Parathyroid adenoma (tissue), 2 donors: ENCODE measurements at regions not wholly inside any gene's neighbourhood (a gene's known extent, or its start where the extent isn't known, plus 50 kb on each side); places are given as distances from the start of the nearest gene placed in this dataset.
"Not testable (repeated sequence)": the region's sequence is repeated elsewhere in the genome, so short reads cannot be mapped to it uniquely, and the experiment has no call there.

Source experiments
- H2AFZ ChIP-seq: fragments of 300-600 bp; sonication (generic); one replicate; pipeline ENCODE4 v1.7.0; 2017; ENCODE audit warnings: antibody characterized with exemption, mild to moderate bottlenecking
- H3K27ac ChIP-seq: fragments of 300-600 bp; sonication (generic); one replicate; pipeline ENCODE4 v1.7.0; 2017
- H3K27me3 ChIP-seq: fragments of 300-600 bp; sonication (generic); one replicate; pipeline ENCODE4 v1.7.0; 2017; ENCODE audit warnings: low read length; ENCODE audit not compliant: control insufficient read depth, insufficient read depth
- H3K36me3 ChIP-seq: fragments of 300-600 bp; sonication (generic); one replicate; pipeline ENCODE4 v1.7.0; 2017; ENCODE audit warnings: low read length; ENCODE audit not compliant: control insufficient read depth, insufficient read depth
- H3K4me1 ChIP-seq: fragments of 300-600 bp; sonication (generic); one replicate; pipeline ENCODE4 v1.7.0; 2017; ENCODE audit warnings: control low read depth
- H3K4me2 ChIP-seq: fragments of 300-600 bp; sonication (generic); one replicate; pipeline ENCODE4 v1.7.0; 2017; ENCODE audit warnings: low read length
- H3K4me3 ChIP-seq: fragments of 300-600 bp; sonication (generic); one replicate; pipeline ENCODE4 v1.7.0; 2017; ENCODE audit warnings: low read depth, low read length
- H3K79me2 ChIP-seq: fragments of 300-600 bp; sonication (generic); one replicate; pipeline ENCODE4 v1.7.0; 2017; ENCODE audit warnings: control low read depth
- H3K9ac ChIP-seq: fragments of 300-600 bp; sonication (generic); one replicate; pipeline ENCODE4 v1.7.0; 2017; ENCODE audit warnings: mild to moderate bottlenecking
- H3K9me3 ChIP-seq: fragments of 300-600 bp; sonication (generic); one replicate; pipeline ENCODE4 v1.7.0; 2017; ENCODE audit warnings: low read length; ENCODE audit not compliant: control insufficient read depth
- CTCF ChIP-seq: fragments of 300-600 bp; sonication (generic); IDR thresholded peaks from one replicate; pipeline ENCODE4 v1.7.0; 2017; ENCODE audit warnings: antibody characterized with exemption, mild to moderate bottlenecking
- donor health status: primary hyperparathyroidism.

GRCh38 chr10:118810796-118811505 is 56.2 kb upstream of the CACUL1 start:
- no peak overlapping the region for H2AFZ ChIP-seq
- H3K79me2 ChIP-seq: no peaks in the 10 kb centered on the region
- no peak overlapping the region for H3K27ac ChIP-seq
- no peaks in the 10 kb centered on the region for H3K9me3 ChIP-seq
- no peaks in the 10 kb centered on the region for H3K27me3 ChIP-seq
- no peak overlapping the region for H3K9ac ChIP-seq
- no peaks in the 10 kb centered on the region for H3K36me3 ChIP-seq
- H3K4me2 ChIP-seq: no peak overlapping the region
- H3K4me3 ChIP-seq: no peak overlapping the region
- TF ChIP-seq CTCF: no peak
- H3K4me1 ChIP-seq: no peaks in the 10 kb centered on the region

GRCh38 chr10:118811675-118812392 is 57.1 kb upstream of the CACUL1 start:
- Histone ChIP-seq H3K4me1 (no peaks in the 10 kb centered on the region), H3K9ac (no peak overlapping the region), H3K9me3 (no peaks in the 10 kb centered on the region), H3K4me3 (no peak overlapping the region), H2AFZ (no peak overlapping the region), H3K27me3 (no peaks in the 10 kb centered on the region), H3K36me3 (no peaks in the 10 kb centered on the region), H3K79me2 (no peaks in the 10 kb centered on the region), H3K4me2 (no peak overlapping the region), H3K27ac (no peak overlapping the region)
- no peak for TF ChIP-seq CTCF

GRCh38 chr10:118812393-118812740 is 57.6 kb upstream of the CACUL1 start:
- no peak for TF ChIP-seq CTCF
- Histone ChIP-seq H3K4me2 (no peak overlapping the region), H3K4me1 (no peaks in the 10 kb centered on the region), H3K27ac (no peak overlapping the region), H3K9ac (no peak overlapping the region), H2AFZ (no peak overlapping the region), H3K36me3 (no peaks in the 10 kb centered on the region), H3K79me2 (no peaks in the 10 kb centered on the region), H3K27me3 (no peaks in the 10 kb centered on the region), H3K4me3 (no peak overlapping the region), H3K9me3 (no peaks in the 10 kb centered on the region)

GRCh38 chr10:118813001-118813400 is 58.2 kb upstream of the CACUL1 start:
- H3K9me3 ChIP-seq, H3K36me3 ChIP-seq, H3K79me2 ChIP-seq, H3K27me3 ChIP-seq, H3K4me3 ChIP-seq, H2AFZ ChIP-seq, H3K4me2 ChIP-seq, H3K4me1 ChIP-seq, H3K27ac ChIP-seq, H3K9ac ChIP-seq: not testable (repeated sequence)

- H3K9ac ChIP-seq: no peak overlapping the region
These were observed 61.9 kb upstream of the CACUL1 start for GRCh38 chr10:118816471-118817168.

More at GRCh38 chr10:118816471-118817168, 61.9 kb upstream of the CACUL1 start:
- Histone ChIP-seq H3K4me2 (no peak overlapping the region), H3K4me1 (no peaks in the 10 kb centered on the region), H3K36me3 (no peaks in the 10 kb centered on the region), H3K27ac (no peak overlapping the region), H3K4me3 (no peak overlapping the region), H3K9me3 (no peaks in the 10 kb centered on the region), H3K79me2 (no peaks in the 10 kb centered on the region), H2AFZ (no peak overlapping the region), H3K27me3 (no peaks in the 10 kb centered on the region)
- no peak for TF ChIP-seq CTCF
